ENCODE measurements at regions not wholly inside any gene's neighbourhood (a gene's known extent, or its start where the extent isn't known, plus 50 kb on each side); places are given as distances from the start of the nearest gene placed in this dataset.
A peak's percentile ranks its signal among the peaks of the same experiment; 100 is the strongest.

GRCh38 chr2:104078431-104079157 is 775.3 kb upstream of the POU3F3 start (continued):
- peak; percentile 20 to 54; a peak in 2 of 4 replicates for TF ChIP-seq CTCF (conservative IDR thresholded peaks at IDR 0.05; ENCODE audit: low read depth in 2 of 2)

GRCh38 chr2:104088745-104089144 is 765.2 kb upstream of the POU3F3 start:
- Histone ChIP-seq H4K20me1 (replicated peaks; ENCODE audit: insufficient read depth) (no peaks in the 10 kb centered on the region), H3K27me3 (ENCODE audit: insufficient read depth) (no peaks in the 10 kb centered on the region), H3K4me3 (no peak overlapping the region), H3K4me1 (ENCODE audit: insufficient read depth) (peaks cover 10% of the 10 kb centered on the region), H3K79me2 (replicated peaks; ENCODE audit: insufficient read depth) (no peaks in the 10 kb centered on the region), H3K27ac (ENCODE audit: low read depth) (no peak overlapping the region), H3F3A (replicated peaks; ENCODE audit: low read depth) (no peaks in the 10 kb centered on the region), H3K9me2 (ENCODE audit: insufficient read depth) (peaks cover 2% of the 10 kb centered on the region; the same call in 1 of the 2 replicates), H3K36me3 (ENCODE audit: insufficient read depth) (peaks cover 3% of the 10 kb centered on the region; the same call in 1 of the 2 replicates), H3K4me2 (no peak overlapping the region), H2AFZ (no peak overlapping the region)
- Mint-ChIP-seq H3K27ac (no peak overlapping the region), H3K4me1 (peaks cover 6% of the 10 kb centered on the region), H3K27me3 (ENCODE audit: insufficient read depth, low read depth, poor library complexity) (peaks cover 4% of the 10 kb centered on the region), H3K36me3 (ENCODE audit: low read depth) (no peaks in the 10 kb centered on the region), H3K4me3 (no peak overlapping the region), H3K9me3 (no peaks in the 10 kb centered on the region)
- ATAC-seq (no peak), DNase-seq (ENCODE audit: low spot score) (no peak)
- TF ChIP-seq POLR2AphosphoS5 (IDR thresholded peaks at IDR 0.05; ENCODE audit: low read depth) (no peak), ETS1 (IDR thresholded peaks at IDR 0.05) (no peak), ZNF331 (CRISPR knock-in tag; IDR thresholded peaks at IDR 0.05; ENCODE audit: low read depth) (no peak), CTCF (conservative IDR thresholded peaks at IDR 0.05; ENCODE audit: low read depth in 2 of 2) (no peak), EZH2 (IDR thresholded peaks at IDR 0.05; ENCODE audit: low read depth, unreplicated experiment) (no peak), JUNB (IDR thresholded peaks at IDR 0.05; ENCODE audit: unreplicated experiment) (no peak), NANOG (IDR thresholded peaks at IDR 0.05; ENCODE audit: borderline replicate concordance) (no peak), CREB1 (CRISPR knock-in tag; IDR thresholded peaks at IDR 0.05; ENCODE audit: low read depth) (no peak), ZNF114 (CRISPR knock-in tag; IDR thresholded peaks at IDR 0.05) (no peak), STAT1 (IDR thresholded peaks at IDR 0.05; ENCODE audit: unreplicated experiment) (no peak), REST (IDR thresholded peaks at IDR 0.05; ENCODE audit: unreplicated experiment) (no peak), EZH2phosphoT487 (IDR thresholded peaks at IDR 0.05; ENCODE audit: unreplicated experiment) (no peak)
